GM12864 (cell line): ENCODE measurements at regions not wholly inside any gene's neighbourhood (a gene's known extent, or its start where the extent isn't known, plus 50 kb on each side); places are given as distances from the start of the nearest gene placed in this dataset.

ENCODE experiments used
- DNase-seq: peaks from one replicate; pipeline ENCODE4 v3.0.0-alpha.2; 2011; ENCODE audit warnings: low read depth
- H3K4me3 ChIP-seq: 2 replicates; pipeline ENCODE4 v1.5.1; 2011; ENCODE audit warnings: mild to moderate bottlenecking, low read depth, low read length, control low read depth
- TF ChIP-seq, protein P1 (sequence below): IDR thresholded peaks from 2 replicates; pipeline ENCODE4 v1.5.1; 2011; ENCODE audit warnings: low read depth, mild to moderate bottlenecking, moderate library complexity, low read length, control low read depth, inconsistent platforms; ENCODE audit errors: missing control alignments

GRCh38 chr2:8615576-8616281 lies 66.1 kb upstream of the ID2 start:
- H3K4me3 ChIP-seq: no peak overlapping the region
- no peak for DNase-seq
- TF ChIP-seq, protein P1, sequence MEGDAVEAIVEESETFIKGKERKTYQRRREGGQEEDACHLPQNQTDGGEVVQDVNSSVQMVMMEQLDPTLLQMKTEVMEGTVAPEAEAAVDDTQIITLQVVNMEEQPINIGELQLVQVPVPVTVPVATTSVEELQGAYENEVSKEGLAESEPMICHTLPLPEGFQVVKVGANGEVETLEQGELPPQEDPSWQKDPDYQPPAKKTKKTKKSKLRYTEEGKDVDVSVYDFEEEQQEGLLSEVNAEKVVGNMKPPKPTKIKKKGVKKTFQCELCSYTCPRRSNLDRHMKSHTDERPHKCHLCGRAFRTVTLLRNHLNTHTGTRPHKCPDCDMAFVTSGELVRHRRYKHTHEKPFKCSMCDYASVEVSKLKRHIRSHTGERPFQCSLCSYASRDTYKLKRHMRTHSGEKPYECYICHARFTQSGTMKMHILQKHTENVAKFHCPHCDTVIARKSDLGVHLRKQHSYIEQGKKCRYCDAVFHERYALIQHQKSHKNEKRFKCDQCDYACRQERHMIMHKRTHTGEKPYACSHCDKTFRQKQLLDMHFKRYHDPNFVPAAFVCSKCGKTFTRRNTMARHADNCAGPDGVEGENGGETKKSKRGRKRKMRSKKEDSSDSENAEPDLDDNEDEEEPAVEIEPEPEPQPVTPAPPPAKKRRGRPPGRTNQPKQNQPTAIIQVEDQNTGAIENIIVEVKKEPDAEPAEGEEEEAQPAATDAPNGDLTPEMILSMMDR: no peak

GRCh38 chr2:8617048-8617447 lies 64.8 kb upstream of the ID2 start:
- H3K4me3 ChIP-seq: no peak overlapping the region
- TF ChIP-seq, protein P1: no peak
- DNase-seq: no peak

- H3K4me3 ChIP-seq: no peak overlapping the region
- DNase-seq: no peak
- TF ChIP-seq, protein P1: no peak
Measured at GRCh38 chr2:8617590-8617989, 64.3 kb upstream of the ID2 start.

- TF ChIP-seq, protein P1: no peak
- no peak for DNase-seq
- no peak overlapping the region for H3K4me3 ChIP-seq
Measured at GRCh38 chr2:8619071-8619470, 62.8 kb upstream of the ID2 start.

DNA sequence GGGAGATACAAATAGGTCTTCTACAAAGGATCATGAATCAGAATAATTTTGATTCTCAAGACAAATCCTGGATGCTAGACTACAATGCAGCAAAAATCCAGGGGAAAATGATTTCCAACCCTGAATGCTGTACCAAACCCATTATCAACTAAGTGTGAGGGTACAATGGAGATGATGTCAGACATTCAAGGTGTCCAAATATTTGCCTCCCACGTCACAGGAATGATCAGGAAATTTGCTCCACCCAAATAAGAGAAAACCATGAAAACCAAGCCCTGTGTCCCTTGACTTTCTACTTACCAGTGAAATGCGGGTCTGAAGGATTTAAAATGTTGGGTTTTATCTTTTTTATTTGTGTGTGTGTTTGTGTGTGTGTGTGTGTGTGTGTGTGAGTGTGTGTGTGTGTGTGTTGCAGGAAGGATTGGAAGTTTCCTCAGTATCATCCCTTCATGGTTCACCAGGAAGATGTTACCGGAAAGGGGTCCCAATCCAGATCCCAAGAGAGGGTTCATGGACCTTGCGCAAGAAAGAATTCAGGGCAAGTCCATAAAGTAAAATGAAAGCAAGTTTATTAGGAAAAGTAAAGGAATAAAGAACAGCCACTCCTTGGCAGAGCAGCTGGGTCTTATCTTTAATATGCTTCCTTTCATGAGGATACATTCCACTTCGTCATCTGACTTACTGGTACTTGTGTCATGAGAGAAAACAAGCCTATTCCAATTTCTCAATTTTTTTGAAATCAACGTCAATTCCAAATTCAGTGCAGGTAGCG lies 61.1 kb upstream of the ID2 start:
- H3K4me3 ChIP-seq: no peak overlapping the region
- TF ChIP-seq, protein P1: no peak
- no peak for DNase-seq

DNA sequence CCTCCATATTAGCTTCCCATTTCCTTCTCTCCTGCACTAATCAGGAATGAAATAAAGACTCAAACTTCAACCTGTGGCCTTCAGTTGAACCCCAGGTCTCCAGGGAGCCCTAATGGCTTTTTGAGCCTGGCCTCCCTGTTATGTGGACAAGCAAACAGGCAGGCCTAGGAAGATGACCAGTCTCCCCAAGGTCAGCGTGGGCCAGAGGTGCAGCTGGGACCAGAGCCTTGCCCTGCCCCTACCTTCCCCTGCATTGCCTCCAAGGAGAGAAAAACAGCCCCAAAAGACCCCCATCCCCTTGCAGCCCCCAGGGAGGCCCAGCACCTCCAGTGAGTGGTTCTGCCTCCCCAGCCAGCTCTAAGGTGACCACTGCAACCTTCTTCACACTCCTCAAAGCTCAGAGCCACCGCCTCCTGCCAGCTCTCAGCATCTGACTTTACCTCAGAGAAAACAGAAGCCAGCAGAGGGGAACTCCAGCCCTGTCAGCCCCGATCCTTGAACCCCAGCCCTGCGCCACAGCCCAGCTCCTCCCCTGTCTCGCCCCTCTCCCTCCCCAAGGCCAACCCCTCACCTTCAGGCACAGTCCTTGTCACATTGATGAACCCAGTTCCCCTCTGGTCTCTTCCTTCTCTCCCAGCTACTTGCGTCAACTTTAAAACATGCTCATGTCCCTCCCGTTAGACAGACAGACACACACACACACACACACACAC lies 59.5 kb upstream of the ID2 start:
- no peak overlapping the region for H3K4me3 ChIP-seq
- TF ChIP-seq, protein P1: no peak
- no peak for DNase-seq
